ENCODE measurements at regions not wholly inside any gene's neighbourhood (a gene's known extent, or its start where the extent isn't known, plus 50 kb on each side); places are given as distances from the start of the nearest gene placed in this dataset.

DNA sequence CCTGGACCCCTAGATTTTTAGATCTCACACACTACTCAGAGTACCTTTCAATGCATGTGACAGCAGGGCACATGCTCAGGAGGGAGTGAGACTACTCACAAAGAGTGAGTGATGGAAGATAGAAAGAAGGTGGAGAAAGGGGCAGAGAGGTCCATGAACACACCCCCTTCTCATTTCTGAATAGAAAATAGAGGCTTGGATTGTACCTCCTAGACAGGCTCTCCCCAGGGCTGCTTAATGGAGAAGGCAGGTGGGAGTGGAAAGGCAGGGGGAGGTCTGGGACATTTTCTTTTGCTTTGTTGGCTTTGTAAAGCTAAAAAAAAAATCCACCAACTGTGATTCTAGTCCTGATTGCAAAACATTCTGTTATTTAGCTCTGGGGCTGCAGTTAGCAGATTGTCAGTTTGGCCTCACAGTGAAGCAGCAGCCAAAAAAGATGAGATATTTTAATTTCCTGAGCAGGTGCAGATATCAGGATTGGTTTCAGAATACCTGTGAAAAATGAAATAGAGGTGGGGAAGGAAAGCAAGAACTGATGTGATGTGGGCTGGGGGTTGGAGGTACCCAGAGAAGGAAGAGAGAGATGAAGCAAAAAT, 119.3 kb upstream of the GYPC start (continued):
- TF ChIP-seq REST (IDR thresholded peaks at IDR 0.05; ENCODE audit: low read depth, low read length) (no peak), BRCA1 (IDR thresholded peaks at IDR 0.05; ENCODE audit: low read depth, low read length) (no peak)

DNA sequence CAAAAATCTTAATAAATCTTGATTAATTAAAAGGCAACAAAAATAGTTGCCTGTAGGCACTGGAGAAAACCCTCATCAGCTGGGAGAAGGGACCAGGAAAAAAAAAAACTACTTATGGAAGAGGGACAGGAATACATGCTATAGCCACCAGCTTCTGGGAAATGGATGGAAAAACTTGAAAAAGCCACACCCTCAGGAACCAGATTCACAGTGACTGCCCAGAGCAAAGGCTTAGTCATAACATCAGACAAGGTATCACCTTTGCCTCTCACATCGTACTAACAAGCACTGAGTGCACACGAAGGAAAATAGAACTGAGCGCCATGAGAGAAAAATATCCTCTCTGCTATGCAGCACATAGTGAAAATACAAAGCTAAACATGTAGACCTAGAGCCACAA, 116.9 kb upstream of the GYPC start:
- WGBS (ENCODE audit: insufficient coverage, insufficient replicate concordance, low lambda C conversion rate, missing lambda C conversion rate), result 80% methylated on average over 3 of the region's 3 CpGs
- ChIA-PET CTCF (interaction anchor here (1.8 kb wide), 1 partner anchor 11 kb away, joined by 9 read pairs; no protein-coding TSS in a partner anchor), SMC1A (ENCODE audit: uncharacterized antibody, unreplicated experiment) (no interaction called here), POLR2A (no interaction called here), RAD21 (ENCODE audit: unreplicated experiment) (no interaction called here)
- Histone ChIP-seq H3K4me1 (ENCODE audit: control insufficient read depth, insufficient read depth, low read length) (no peaks in the 10 kb centered on the region), H3K9me3 (replicated peaks; ENCODE audit: control insufficient read depth, insufficient read depth, low read length) (no peaks in the 10 kb centered on the region; the same call in 1 of the 3 replicates), H3K36me3 (ENCODE audit: control insufficient read depth in 2 of 2, insufficient read depth in 2 of 2, low read length in 1 of 2) (no peaks in the 10 kb centered on the region), H4K20me1 (ENCODE audit: control insufficient read depth, insufficient read depth) (no peaks in the 10 kb centered on the region), H3K27ac (ENCODE audit: control insufficient read depth, insufficient read depth) (no peak overlapping the region), H3K27me3 (replicated peaks in 1 of 2; ENCODE audit: control insufficient read depth in 2 of 2, insufficient read depth in 2 of 2, low read length in 1 of 2) (no peaks in the 10 kb centered on the region), H3K4me3 (no peak overlapping the region), H3K9ac (ENCODE audit: control insufficient read depth, insufficient read depth, low read length) (no peak overlapping the region), H2AFZ (ENCODE audit: control insufficient read depth, low read depth, low read length) (no peak overlapping the region), H3K4me2 (ENCODE audit: control insufficient read depth, insufficient read depth) (no peak overlapping the region), H3K79me2 (ENCODE audit: control insufficient read depth, insufficient read depth, low read length) (no peaks in the 10 kb centered on the region)
- intact Hi-C loops (cut with micrococcal nuclease; ENCODE audit: unreplicated experiment), result no loop called here
- TF ChIP-seq RUNX3 (IDR thresholded peaks at IDR 0.05; ENCODE audit: low read length), result no peak
- TF ChIP-seq ZNF622 (IDR thresholded peaks at IDR 0.05), result no peak
- TF ChIP-seq EGR1 (IDR thresholded peaks at IDR 0.05; ENCODE audit: borderline replicate concordance in 1 of 2, low read depth in 2 of 2, low read length in 2 of 2), result no peak
- TF ChIP-seq STAT3 (IDR thresholded peaks at IDR 0.05; ENCODE audit: low read depth, low read length), result no peak
- no peak for TF ChIP-seq TBL1XR1 (IDR thresholded peaks at IDR 0.05; ENCODE audit: low read depth, low read length)
- no peak for TF ChIP-seq IKZF2 (IDR thresholded peaks at IDR 0.05)
- TF ChIP-seq KLF5 (IDR thresholded peaks at IDR 0.05; ENCODE audit: partially characterized antibody), result no peak
- TF ChIP-seq CHD1 (IDR thresholded peaks at IDR 0.05; ENCODE audit: low read depth, low read length), result no peak
- TF ChIP-seq RB1 (IDR thresholded peaks at IDR 0.05; ENCODE audit: borderline replicate concordance), result no peak
- TF ChIP-seq HDAC6 (IDR thresholded peaks at IDR 0.05; ENCODE audit: unreplicated experiment), result no peak
- TF ChIP-seq PML (IDR thresholded peaks at IDR 0.05; ENCODE audit: low read length), result no peak
- no peak for TF ChIP-seq TAF1 (IDR thresholded peaks at IDR 0.05; ENCODE audit: borderline replicate concordance, low read depth, low read length)
- no peak for TF ChIP-seq ZSCAN29 (IDR thresholded peaks at IDR 0.05)
- TF ChIP-seq NFYB (IDR thresholded peaks at IDR 0.05; ENCODE audit: insufficient read depth, low read depth, low read length), result no peak
- in situ Hi-C loops (cut with MboI), result no loop called here
- no peak for ATAC-seq
- no TSS peak for BruUV-seq (replicated peaks)
- DNase-seq (ENCODE audit: low read depth, low spot score), result no peak
- FAIRE-seq, result no peak

Measured in GM12878 (cell line).